Activated T-helper 17 cell treated with anti-CD3 and anti-CD28 coated beads, Interleukin-2, amount 50 U/mL, for 72 hours (primary cell): ENCODE measurements at regions not wholly inside any gene's neighbourhood (a gene's known extent, or its start where the extent isn't known, plus 50 kb on each side); places are given as distances from the start of the nearest gene placed in this dataset.

ENCODE experiments used
- ATAC-seq: fragments of 150-1000 bp; cut with Tn5 transposase; replicated peaks from 2 replicates; pipeline ENCODE4 v1.10.0; 2021; ENCODE audit warnings: mild to moderate bottlenecking, moderate library complexity
- H3K27ac Mint-ChIP-seq: one replicate; pipeline ENCODE4 v1.8.0; 2022; ENCODE audit warnings: mixed read lengths
- H3K27me3 Mint-ChIP-seq: one replicate; pipeline ENCODE4 v1.8.0; 2022; ENCODE audit warnings: mixed read lengths
- H3K36me3 Mint-ChIP-seq: one replicate; pipeline ENCODE4 v1.8.0; 2022; ENCODE audit warnings: low read depth, mild to moderate bottlenecking, mixed read lengths
- H3K4me1 Mint-ChIP-seq: one replicate; pipeline ENCODE4 v1.8.0; 2022; ENCODE audit warnings: mixed read lengths
- H3K4me3 Mint-ChIP-seq: one replicate; pipeline ENCODE4 v1.8.0; 2022; ENCODE audit warnings: mild to moderate bottlenecking, mixed read lengths
- H3K9me3 Mint-ChIP-seq: one replicate; pipeline ENCODE4 v1.8.0; 2022; ENCODE audit warnings: mixed read lengths

DNA sequence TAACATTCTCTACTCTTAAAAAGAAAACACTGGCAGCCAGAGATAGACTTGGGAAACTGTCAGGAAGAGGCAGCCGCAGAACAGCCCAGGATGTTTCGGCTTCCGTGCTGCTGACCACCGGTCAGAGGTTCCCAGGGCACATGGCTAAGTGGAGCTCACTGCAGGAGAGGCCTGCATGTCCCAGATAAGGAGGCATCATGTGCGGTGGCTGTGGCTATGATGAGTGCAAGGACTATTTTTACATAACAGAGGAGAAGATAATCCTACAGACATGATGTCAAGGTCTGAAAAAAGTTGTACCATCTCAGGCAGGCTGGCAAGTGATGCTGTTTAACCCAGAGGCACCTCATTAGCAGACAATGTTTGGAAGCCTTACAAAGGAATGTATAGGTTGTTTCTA lies 252.3 kb downstream of the CYRIA start:
- no peaks in the 10 kb centered on the region for H3K4me1 Mint-ChIP-seq
- peaks cover 12% of the 10 kb centered on the region for H3K9me3 Mint-ChIP-seq

DNA sequence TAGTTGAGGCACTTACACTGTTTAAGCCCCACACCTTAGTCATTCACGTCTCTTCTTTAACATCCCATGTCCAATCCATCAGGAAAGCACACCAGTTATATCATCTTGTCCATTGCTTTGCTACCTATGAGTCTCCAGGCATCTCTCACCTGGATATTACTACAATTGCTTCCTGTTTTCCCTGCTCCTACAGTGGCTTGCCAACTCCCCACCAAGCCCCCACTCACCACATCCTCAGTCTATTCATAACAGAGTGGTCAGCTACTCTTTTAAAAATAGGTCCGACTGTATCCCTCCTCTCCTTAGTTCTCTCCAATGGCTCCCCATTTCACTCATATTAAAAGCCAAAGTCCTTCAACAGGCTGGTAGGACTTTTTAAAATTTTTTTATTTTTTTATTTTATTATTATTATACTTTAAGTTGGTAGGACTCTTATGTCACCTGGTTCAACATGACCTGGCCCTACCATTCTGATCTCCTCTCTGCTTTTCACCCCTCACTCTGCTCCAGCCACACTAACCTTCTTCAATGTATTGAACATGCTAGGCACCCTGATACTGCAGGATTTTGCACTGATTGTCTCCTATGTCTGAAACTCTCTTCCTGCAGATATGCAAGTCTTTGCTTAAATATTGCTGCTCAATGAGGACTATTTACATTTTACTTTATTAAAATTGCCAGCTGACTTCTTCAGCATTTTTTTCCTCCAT lies 253.2 kb downstream of the CYRIA start:
- H3K27ac Mint-ChIP-seq, result no peak overlapping the region
- ATAC-seq, result no peak

More for the DNA sequence above, 252.3 kb downstream of the CYRIA start:
- Mint-ChIP-seq H3K27ac (no peak overlapping the region), H3K27me3 (peaks cover 10% of the 10 kb centered on the region), H3K36me3 (no peaks in the 10 kb centered on the region), H3K4me3 (no peak overlapping the region)
- no peak for ATAC-seq

DNA sequence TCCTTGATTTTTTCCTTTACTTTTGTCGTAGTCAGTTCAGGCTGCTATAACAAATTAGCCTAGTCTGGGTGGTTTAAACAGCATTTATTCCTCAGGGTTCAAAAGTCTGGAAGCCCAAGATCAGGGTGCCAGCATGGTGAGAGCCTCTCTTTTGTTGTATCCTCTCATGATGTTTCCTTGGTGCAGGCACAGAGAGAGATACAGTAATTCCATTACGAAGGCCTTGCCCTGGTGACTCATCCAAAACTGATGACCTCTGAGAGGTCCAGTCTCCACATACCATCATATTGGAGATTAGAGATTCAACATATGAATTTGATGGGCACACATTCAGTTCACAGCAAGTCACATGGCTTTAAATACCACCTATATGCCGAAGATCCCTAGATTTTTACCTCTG lies 253.8 kb downstream of the CYRIA start:
- ATAC-seq, result no peak
- Mint-ChIP-seq H3K4me3 (no peak overlapping the region), H3K9me3 (peaks cover 12% of the 10 kb centered on the region), H3K36me3 (no peaks in the 10 kb centered on the region), H3K27ac (no peak overlapping the region), H3K27me3 (peaks cover 10% of the 10 kb centered on the region), H3K4me1 (no peaks in the 10 kb centered on the region)

More for the DNA sequence above, 253.2 kb downstream of the CYRIA start:
- peaks cover 12% of the 10 kb centered on the region for H3K9me3 Mint-ChIP-seq
- H3K4me3 Mint-ChIP-seq, result no peak overlapping the region
- H3K4me1 Mint-ChIP-seq, result no peaks in the 10 kb centered on the region
- H3K36me3 Mint-ChIP-seq, result no peaks in the 10 kb centered on the region
- peaks cover 10% of the 10 kb centered on the region for H3K27me3 Mint-ChIP-seq

DNA sequence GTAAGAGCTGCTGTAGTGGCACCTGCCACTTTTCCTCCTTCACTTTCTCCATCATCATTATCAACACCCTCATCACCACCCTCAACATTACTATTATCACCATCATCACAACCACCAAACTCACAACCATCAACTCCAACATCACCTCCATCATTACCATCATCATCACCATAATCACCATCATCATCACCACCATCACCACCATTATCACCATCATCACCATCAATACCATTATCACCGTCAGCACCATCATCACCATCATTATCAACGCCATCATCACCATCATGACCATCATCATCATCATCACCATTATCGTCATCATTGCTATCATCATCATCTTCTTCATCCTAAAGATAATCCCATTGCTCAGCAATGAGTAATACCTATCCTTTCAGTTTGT lies 255.8 kb downstream of the CYRIA start:
- ATAC-seq, result no peak
- Mint-ChIP-seq H3K4me3 (no peak overlapping the region), H3K27me3 (peaks cover 6% of the 10 kb centered on the region), H3K36me3 (no peaks in the 10 kb centered on the region), H3K27ac (no peak overlapping the region), H3K4me1 (no peaks in the 10 kb centered on the region), H3K9me3 (peaks cover 7% of the 10 kb centered on the region)

DNA sequence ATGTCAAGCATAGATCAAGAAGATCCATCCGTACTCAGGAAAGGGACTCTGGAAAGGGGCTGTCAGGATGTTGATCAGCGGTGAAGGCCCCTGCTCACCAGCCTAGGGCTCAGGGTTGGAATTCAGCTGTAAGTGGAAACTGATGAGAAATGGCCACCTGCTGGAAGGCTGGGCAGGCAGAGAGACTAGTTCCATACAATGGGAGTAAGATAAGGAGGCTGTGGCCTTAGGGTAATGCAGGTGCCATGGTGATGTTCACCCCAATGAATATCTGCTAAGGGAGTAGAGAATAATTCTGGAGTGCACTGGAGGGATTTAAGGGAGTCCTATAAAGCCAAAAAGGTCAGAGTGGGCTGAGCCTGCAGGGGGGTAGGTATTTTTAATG lies 256.6 kb downstream of the CYRIA start:
- H3K9me3 Mint-ChIP-seq, result peaks cover 7% of the 10 kb centered on the region
- H3K4me3 Mint-ChIP-seq, result no peak overlapping the region
- H3K27me3 Mint-ChIP-seq, result peaks cover 6% of the 10 kb centered on the region
- no peaks in the 10 kb centered on the region for H3K4me1 Mint-ChIP-seq
- no peak for ATAC-seq
- H3K36me3 Mint-ChIP-seq, result no peaks in the 10 kb centered on the region
- H3K27ac Mint-ChIP-seq, result no peak overlapping the region

DNA sequence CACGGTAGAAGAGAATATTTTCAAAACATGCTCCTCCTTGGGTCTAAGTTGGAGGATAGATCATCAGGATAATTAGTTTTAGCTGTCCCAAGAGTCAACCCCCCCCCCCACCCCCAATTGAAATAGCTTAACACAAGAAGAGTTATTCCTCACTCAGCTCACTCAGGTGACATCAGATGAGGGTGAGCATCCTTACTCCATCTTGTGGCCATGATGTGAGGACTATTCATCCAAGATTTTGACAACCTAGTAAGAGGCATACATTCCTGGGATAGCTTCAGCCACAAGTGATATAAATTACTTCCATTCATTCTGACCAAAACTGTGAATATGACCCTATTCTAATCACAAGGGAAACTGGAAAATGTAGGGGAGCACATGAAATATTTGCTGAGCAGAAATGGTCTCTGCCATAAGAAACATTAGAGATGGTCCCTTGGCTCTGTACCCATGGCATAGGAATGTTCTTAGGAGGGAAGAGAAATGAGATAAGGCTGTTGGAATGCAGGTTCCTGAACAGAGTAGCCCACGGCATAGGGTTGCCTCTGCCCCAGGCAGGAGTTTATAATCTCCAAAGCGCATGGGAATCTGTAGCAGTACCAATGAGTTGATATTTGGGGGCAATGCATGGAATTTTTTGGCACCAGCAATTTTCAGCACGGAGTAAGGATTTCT lies 257.2 kb downstream of the CYRIA start:
- H3K36me3 Mint-ChIP-seq, result no peaks in the 10 kb centered on the region
- peaks cover 6% of the 10 kb centered on the region for H3K27me3 Mint-ChIP-seq
- H3K4me3 Mint-ChIP-seq, result no peak overlapping the region
- no peak for ATAC-seq
- H3K27ac Mint-ChIP-seq, result no peak overlapping the region
- H3K4me1 Mint-ChIP-seq, result no peaks in the 10 kb centered on the region
- peaks cover 7% of the 10 kb centered on the region for H3K9me3 Mint-ChIP-seq

DNA sequence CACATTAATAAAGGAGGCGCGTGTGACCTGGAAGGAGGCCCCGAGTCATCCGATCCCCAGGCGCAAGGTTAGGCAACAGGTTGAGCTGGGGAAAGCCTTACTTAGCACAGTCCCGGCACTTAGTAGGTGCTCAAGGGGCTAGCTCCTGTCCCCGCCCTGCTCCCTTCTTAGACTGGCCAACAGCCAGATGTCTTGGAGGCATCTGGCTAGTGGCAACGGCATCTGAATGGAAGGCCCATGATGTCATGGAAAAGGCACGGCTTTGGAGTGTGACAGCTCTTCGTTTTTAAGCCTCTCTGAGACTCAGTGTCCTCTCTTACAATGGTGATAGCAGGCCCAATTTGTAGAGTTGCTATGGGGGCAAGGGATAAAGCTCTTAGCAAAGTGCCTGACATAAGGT lies 258.3 kb downstream of the CYRIA start:
- no peak overlapping the region for H3K4me3 Mint-ChIP-seq

DNA sequence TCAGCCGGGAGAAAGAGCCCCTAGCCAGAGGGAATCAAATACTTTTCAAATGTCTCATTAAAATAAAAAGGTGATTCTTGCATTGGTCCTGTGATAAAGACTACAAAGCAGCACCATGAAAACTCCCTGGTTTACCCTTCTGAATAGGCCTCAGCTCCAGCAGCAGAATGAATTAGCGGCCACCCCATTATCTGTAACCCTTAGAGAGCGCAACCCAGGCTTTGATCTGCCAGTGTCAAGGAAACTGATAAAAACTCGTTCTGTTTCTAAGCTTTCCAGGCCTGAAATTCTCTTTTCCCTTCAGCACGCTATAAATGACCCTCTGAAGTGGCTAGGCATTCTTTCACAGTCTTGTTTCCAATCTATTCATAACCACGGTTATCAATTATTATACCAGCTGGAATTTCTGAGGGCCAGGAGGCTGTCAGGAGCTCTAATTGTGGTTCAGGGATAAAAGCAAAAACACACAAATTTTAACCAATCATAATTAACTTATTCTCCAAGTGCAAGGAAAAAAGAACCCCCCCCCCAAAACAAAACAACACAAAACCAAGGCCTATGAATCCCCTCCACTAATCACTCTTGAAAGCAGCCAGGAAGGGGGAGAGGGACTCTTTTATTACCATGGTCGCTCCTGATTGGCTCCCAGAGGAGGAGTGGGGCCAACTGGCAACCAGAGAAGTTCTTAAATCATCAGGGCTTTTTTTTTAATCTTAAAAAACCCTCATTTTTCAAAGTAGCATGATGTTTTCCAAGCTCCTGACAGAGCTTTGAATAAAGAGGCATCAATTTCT lies 258.9 kb downstream of the CYRIA start:
- no peak overlapping the region for H3K27ac Mint-ChIP-seq
- peaks cover 3% of the 10 kb centered on the region for H3K27me3 Mint-ChIP-seq
- H3K4me3 Mint-ChIP-seq, result no peak overlapping the region
- H3K9me3 Mint-ChIP-seq, result peaks cover 7% of the 10 kb centered on the region
- H3K36me3 Mint-ChIP-seq, result no peaks in the 10 kb centered on the region
- no peaks in the 10 kb centered on the region for H3K4me1 Mint-ChIP-seq
- ATAC-seq, result no peak

More for the DNA sequence above, 258.3 kb downstream of the CYRIA start:
- no peak for ATAC-seq
- H3K27ac Mint-ChIP-seq, result no peak overlapping the region
- peaks cover 7% of the 10 kb centered on the region for H3K9me3 Mint-ChIP-seq
- no peaks in the 10 kb centered on the region for H3K36me3 Mint-ChIP-seq
- no peaks in the 10 kb centered on the region for H3K4me1 Mint-ChIP-seq
- H3K27me3 Mint-ChIP-seq, result peaks cover 6% of the 10 kb centered on the region

DNA sequence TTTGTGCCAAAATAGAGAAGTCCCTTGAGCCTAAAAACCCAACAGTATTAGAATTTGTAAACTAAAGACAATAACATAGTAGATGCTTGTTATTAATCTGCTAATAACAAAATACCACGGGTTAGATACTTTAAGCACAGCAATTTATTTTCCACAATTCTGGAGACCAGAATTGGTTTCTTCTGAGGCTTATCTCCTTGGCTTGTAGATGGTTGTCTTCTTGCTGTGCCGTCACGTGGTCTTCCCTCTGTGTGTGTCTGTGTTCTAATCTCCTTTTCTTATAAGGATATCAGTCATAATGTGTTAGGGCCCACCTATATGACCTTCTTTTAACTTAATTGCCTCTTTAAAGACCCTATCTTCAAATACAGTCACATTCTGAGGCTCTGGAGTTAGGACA lies 260.1 kb downstream of the CYRIA start:
- H3K4me1 Mint-ChIP-seq, result no peaks in the 10 kb centered on the region
- H3K4me3 Mint-ChIP-seq, result no peak overlapping the region
- no peaks in the 10 kb centered on the region for H3K9me3 Mint-ChIP-seq
- H3K36me3 Mint-ChIP-seq, result no peaks in the 10 kb centered on the region
- no peaks in the 10 kb centered on the region for H3K27me3 Mint-ChIP-seq
- ATAC-seq, result no peak
- no peak overlapping the region for H3K27ac Mint-ChIP-seq

DNA sequence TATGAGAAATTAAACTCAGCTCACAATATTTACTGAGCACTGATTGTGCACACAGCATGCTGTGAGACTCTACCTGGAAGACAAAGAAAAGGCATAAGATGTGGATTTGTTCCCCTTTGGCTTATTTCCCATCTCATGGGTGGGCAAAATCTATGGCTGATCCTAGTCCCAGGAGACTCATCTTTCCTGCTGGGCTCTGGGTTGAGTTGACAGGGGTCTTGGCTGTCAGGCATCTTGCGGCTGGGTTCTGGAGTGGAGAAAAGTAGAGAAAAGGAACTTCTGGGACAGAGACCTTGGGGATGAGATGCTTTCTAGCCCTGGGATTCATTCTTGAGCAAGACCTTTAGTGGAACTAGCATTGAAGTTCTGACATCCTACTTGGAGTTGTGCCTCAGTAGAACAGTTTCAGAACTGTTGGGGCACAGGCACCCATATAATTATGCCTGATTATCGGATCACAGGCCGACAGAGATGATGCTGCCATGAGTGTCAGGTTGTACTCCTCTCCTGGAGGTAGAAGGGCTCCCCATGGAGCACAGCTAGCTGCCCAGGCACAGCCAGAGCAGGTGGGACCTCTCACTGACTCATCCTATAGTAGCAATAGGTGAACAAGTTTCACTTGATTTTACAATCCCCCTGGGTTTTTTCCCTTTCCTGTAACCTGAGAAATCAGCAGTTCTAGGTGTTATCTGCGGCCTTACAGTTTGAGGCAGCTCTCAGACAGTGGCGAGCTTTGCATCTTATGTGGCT lies 260.9 kb downstream of the CYRIA start:
- no peaks in the 10 kb centered on the region for H3K4me1 Mint-ChIP-seq
- H3K27ac Mint-ChIP-seq, result no peak overlapping the region
- no peaks in the 10 kb centered on the region for H3K27me3 Mint-ChIP-seq
- no peak for ATAC-seq
- H3K36me3 Mint-ChIP-seq, result no peaks in the 10 kb centered on the region
- H3K9me3 Mint-ChIP-seq, result no peaks in the 10 kb centered on the region
- no peak overlapping the region for H3K4me3 Mint-ChIP-seq

DNA sequence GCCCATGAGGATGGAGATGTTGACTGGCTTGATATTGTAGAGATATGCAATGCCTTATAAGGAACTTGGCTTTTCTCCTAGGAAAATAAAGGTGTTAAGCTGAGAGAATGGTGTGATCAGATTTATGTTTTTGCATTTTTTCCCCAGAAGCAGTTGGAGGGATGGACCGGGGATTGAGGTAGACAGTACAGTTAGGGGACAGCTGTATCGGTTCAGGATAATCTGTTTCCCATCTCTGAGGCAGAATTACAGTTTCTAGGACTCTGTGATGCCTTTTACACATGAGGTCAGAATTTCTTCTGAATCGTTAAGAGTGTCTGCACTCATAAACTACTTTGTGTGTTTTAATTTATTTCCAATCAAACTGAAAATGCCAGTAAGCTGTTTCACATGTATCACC lies 261.5 kb downstream of the CYRIA start:
- no peak overlapping the region for H3K27ac Mint-ChIP-seq
- no peaks in the 10 kb centered on the region for H3K9me3 Mint-ChIP-seq
- H3K4me3 Mint-ChIP-seq, result no peak overlapping the region
- H3K36me3 Mint-ChIP-seq, result no peaks in the 10 kb centered on the region
- H3K4me1 Mint-ChIP-seq, result no peaks in the 10 kb centered on the region
- no peak for ATAC-seq
- H3K27me3 Mint-ChIP-seq, result no peaks in the 10 kb centered on the region

DNA sequence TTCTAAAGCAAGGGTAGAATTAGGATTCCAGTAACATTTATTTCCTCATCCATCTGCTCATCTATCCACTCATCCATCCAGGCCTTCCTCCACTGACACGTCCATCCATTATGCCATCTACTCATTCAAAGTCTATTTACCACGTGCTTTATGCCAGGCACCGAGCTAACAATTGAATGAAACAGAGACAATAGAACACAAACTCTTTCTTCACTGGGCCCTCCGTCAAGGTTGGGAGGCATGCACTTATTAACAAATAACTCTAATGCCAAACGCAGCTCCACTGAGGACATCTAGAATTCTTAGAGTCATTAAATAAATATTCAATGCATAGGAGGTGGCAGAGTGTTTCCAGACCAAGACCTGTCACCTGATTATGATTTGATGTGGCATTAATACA lies 262.7 kb downstream of the CYRIA start:
- no peak for ATAC-seq
- H3K4me3 Mint-ChIP-seq, result no peak overlapping the region
- H3K27ac Mint-ChIP-seq, result no peak overlapping the region
- H3K36me3 Mint-ChIP-seq, result no peaks in the 10 kb centered on the region
- H3K27me3 Mint-ChIP-seq, result no peaks in the 10 kb centered on the region
- no peaks in the 10 kb centered on the region for H3K9me3 Mint-ChIP-seq
- no peaks in the 10 kb centered on the region for H3K4me1 Mint-ChIP-seq

DNA sequence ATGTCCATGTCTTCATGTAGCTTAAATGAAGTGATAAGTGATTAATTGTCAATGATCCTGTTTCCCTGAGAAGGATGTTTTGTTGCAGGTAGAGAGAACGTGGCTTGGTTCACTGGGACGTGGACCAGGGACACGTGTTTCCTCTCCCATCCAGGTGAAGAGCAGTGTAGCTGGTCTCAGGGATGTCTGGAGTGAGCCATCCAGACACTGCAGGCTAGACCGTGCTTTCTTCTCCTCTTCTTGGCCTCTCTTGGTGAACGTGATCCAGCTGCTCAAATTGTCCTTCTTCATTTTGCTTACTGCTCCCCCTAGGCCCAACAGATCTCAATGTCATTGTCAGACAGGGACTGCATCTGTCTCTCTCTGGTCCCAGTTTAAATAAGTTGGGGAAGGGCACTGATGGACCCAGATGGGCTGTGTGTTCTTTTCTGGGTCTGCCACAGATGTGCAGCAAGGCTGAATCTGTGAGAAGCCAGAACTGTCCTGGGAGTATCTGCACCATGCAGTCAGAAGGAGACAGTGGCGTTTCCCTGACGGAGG lies 263.8 kb downstream of the CYRIA start:
- no peak overlapping the region for H3K27ac Mint-ChIP-seq
- no peak overlapping the region for H3K4me3 Mint-ChIP-seq
- H3K36me3 Mint-ChIP-seq, result no peaks in the 10 kb centered on the region
- no peak for ATAC-seq
- no peaks in the 10 kb centered on the region for H3K4me1 Mint-ChIP-seq
- no peaks in the 10 kb centered on the region for H3K9me3 Mint-ChIP-seq
- H3K27me3 Mint-ChIP-seq, result no peaks in the 10 kb centered on the region

DNA sequence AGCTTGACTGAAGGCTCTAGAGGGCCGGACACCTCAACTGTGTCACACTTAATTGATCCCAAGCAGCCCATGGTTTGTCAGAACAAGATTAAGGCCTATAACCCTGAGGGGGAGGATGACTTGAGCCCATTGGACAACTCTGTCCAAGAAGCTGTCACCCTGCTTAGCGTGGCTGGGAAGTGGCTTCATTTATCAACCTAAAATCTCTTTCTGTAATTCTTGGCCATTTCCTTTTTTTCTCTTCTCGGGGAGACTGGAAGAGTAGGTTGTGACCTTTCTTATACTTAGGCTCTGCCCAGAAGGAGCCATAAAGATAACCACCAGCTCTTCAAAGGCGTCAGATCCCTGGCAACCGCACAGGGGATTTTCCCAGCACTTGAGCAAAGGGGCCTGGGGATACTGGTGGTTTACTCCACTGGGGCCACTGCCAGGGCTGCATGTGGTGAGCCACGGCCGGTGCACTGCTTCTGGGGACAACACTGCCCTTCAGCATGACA lies 265.5 kb downstream of the CYRIA start:
- Mint-ChIP-seq H3K27me3 (no peaks in the 10 kb centered on the region), H3K9me3 (no peaks in the 10 kb centered on the region), H3K27ac (no peak overlapping the region), H3K4me1 (no peaks in the 10 kb centered on the region), H3K36me3 (no peaks in the 10 kb centered on the region), H3K4me3 (no peak overlapping the region)
- no peak for ATAC-seq
